RPMI7951 (cell line): ENCODE measurements at regions not wholly inside any gene's neighbourhood (a gene's known extent, or its start where the extent isn't known, plus 50 kb on each side); places are given as distances from the start of the nearest gene placed in this dataset.
"Not testable (repeated sequence)": the region's sequence is repeated elsewhere in the genome, so short reads cannot be mapped to it uniquely, and the experiment has no call there.

ENCODE experiments used
- DNase-seq: peaks from one replicate; pipeline ENCODE4 v3.0.0-alpha.2; 2012; ENCODE audit warnings: low read depth

DNA sequence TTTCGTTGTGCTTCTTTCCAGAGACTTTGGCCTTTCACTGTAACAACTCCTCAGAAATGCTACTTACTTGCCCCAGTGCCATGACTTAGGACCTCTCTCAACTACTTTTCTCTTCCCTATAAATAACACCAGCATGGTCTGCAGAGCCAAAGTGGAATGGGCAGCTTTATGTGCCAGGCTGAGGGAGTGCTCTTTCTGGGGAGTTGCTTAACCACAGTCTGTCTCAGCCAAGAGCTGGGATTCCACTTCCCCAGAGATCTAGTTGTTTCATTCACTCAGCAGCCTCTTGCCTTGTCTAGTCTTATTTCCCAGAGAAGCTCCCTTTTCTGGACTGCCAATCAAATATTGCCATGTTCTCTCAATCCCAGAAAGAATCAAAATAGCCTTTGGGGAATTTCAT is 912.2 kb downstream of the GRID1 start:
- no peak for DNase-seq

GRCh38 chr10:85457191-85457590 is 909.4 kb downstream of the GRID1 start:
- DNase-seq: no peak

- peak; percentile 46 for DNase-seq
Measured at GRCh38 chr10:85458324-85458723, 908.3 kb downstream of the GRID1 start.

DNA sequence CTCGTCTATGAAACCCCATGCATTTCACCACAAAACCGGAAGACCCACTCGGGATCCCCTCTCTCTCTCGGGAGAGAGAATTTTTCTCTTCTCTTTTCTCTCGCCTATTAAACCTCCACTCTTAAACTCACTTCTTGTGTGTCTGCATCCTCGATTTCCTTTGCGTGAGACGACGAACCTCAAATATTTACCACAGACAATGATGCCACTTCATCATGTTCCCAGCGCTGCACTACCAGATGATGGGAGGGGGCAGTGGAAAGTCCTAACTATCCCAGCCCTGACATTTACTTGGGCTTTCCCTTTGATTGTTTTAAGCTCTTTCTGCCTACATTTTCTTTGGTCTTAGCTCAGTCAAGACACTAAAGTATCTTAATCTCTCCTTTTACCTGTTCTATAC is 906.7 kb downstream of the GRID1 start:
- DNase-seq: peak; percentile 53

- no peak for DNase-seq
Measured at GRCh38 chr10:85464336-85464735, 902.3 kb downstream of the GRID1 start.

DNA sequence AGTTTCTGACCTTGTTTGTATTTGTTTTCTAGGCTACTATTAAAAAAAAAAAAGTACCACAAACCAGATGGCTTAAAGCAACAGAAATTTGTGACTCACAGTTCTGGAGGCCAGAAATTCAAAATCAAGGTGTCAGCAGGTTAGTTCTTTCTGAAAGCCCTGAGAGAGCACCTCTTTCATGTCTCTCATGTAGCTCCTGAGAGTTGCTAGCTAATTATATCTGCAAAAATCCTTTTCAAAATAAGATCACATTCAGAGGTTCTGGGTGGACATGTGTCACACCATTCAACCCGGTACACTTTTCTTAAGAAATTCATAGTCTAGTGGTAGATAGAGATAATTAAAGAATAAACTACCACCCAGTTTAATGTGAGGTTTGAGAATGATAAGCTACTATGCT is 888.6 kb downstream of the GRID1 start:
- DNase-seq: no peak

- no peak for DNase-seq
Measured at GRCh38 chr10:85490431-85490830, 876.2 kb downstream of the GRID1 start.

DNA sequence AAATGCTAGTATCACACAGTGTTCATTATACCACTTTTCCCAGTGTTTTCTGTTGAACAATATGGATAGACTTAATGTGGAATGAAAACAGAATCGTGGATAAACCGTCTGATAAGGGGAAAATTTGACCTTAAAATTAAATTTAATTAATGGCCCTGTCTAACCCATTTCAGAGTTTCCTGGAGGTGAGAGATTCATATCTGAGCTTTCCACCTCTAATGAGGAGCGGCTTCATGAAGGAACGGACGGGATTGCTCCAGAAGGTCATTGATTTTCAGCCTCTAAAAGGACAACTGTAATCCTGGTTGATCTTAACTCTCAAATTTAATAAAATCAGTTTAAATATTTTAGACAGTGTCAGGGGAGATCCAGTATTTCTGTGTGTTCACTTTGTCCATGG is 874.9 kb downstream of the GRID1 start:
- DNase-seq: no peak

- DNase-seq: no peak
Measured at GRCh38 chr10:85492684-85493083, 873.9 kb downstream of the GRID1 start.

- DNase-seq: no peak
Measured at GRCh38 chr10:85493703-85494102, 872.9 kb downstream of the GRID1 start.

GRCh38 chr10:85504641-85505040 is 862.0 kb downstream of the GRID1 start:
- not testable (repeated sequence) for DNase-seq

DNA sequence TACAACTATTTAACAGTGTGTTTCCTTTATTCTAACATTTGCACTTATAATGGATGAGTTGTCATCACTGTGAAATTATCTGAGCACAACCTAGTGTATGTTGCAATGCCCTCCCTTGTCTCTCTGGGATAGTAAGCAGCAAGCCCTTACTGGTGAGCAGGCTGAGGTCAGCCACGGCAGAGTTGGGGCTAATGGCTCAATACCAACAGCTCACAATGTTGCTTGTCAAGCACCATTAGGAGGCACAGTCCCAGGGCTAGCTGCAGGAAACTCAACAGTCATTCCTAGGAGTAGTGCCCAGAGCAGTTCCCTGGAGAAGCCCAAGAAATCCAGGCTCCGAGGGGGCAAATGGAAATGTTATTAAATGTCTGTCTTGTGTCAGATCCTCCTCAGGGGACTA is 858.4 kb downstream of the GRID1 start:
- no peak for DNase-seq

- DNase-seq: no peak
Measured at GRCh38 chr10:85510682-85511081, 855.9 kb downstream of the GRID1 start.

DNA sequence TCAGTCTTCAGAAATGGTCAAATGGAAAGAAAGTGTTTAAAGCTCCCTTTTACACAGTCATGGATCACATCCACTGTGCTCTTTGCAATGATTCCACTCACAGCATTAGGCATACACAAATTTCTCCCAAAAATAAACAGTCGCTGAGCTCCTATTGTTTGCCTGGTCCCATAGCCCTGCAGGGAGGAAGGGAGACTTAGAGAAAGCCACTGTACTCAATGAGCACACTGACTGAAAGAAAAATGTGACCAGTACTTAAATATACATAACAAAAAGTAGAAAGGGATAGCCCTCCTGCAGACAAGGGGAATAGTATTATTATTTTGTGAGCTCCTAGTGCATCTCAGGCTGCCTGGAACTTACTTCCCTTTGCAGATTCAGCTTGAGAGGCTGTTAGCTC is 853.2 kb downstream of the GRID1 start:
- no peak for DNase-seq

- DNase-seq: no peak
Measured at GRCh38 chr10:85515316-85515715, 851.3 kb downstream of the GRID1 start.

DNA sequence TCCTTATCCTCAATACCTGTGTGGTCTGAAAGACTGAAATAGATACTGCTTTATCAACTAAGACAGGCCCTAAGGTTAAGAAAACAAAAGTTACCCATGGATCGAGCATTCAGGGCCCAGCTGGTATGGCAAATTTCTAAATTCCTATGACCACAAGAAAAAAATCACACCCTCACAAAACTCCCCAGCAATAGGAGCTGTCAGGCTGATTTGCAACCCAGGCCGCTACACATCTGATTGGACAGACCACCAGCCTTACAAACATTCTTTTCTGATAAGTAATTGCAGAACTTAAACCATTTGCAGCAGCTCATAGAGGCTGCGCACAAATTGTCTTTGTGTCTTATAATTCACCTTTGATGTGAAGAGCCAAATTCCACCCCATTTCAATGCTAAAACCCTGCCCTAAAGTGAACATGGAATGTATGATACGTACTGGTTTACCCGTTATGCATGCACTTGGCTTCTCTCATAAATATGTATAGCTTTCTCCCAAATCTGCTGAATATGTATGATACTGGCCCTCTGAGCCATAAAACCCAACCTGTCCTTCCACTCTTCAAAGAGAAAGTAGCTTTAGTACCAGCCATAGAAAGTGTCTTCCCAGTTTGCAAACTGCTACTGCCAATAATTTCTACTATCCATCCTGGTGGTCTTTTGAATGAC is 842.5 kb downstream of the GRID1 start:
- DNase-seq: no peak

- no peak for DNase-seq
Measured at GRCh38 chr10:85527616-85528317, 838.8 kb downstream of the GRID1 start.

GRCh38 chr10:85528318-85528652 is 838.3 kb downstream of the GRID1 start:
- DNase-seq: no peak

DNA sequence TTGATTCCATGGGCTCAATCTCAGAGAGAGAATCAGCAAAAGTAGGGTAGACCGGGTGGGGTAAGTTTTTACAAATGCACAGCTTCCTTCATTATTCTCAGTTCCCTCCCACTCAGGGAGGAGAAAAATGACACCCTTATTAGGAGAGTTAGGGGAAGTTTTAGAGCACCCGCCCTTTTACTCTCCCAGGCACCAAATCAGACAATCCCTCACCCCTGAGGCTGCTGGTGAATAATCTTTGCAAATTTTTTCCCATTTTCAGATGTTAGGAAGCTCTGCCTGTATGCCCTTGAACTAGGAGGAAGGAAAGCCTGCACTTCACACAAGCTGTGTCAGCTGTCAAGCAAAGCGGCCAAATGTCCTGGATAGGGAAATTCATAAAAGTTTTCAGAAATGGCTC is 834.9 kb downstream of the GRID1 start:
- no peak for DNase-seq

DNA sequence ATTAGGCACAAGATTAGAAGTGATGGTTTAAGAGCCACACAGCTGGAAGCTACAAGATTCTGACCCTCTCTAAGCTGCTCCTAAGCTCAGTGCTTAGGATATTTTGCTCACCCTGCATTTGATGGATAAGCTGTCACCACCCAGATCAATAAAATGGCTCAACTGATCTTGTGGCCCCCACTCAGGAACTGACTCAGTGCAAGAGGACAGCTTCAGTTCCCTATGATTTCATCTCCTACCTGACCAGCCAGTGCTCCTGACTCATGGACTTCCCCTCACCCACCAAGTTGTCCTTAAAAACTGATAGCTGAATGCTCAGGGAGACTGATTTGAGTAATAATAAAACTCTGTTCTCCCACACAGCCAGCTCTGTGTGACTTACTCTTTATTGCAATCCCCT is 833.8 kb downstream of the GRID1 start:
- no peak for DNase-seq

- no peak for DNase-seq
Measured at GRCh38 chr10:85535926-85536325, 830.7 kb downstream of the GRID1 start.

GRCh38 chr10:85537561-85537960 is 829.0 kb downstream of the GRID1 start:
- no peak for DNase-seq

GRCh38 chr10:85538601-85539000 is 828.0 kb downstream of the GRID1 start:
- no peak for DNase-seq

GRCh38 chr10:85542152-85542551 is 824.4 kb downstream of the GRID1 start:
- DNase-seq: no peak
